GM21526 (cell line): ENCODE measurements at regions not wholly inside any gene's neighbourhood (a gene's known extent, or its start where the extent isn't known, plus 50 kb on each side); places are given as distances from the start of the nearest gene placed in this dataset.
"Not testable (repeated sequence)": the region's sequence is repeated elsewhere in the genome, so short reads cannot be mapped to it uniquely, and the experiment has no call there.

Experiments used
- ATAC-seq: cut with Tn5 transposase; IDR thresholded peaks from one replicate; pipeline ENCODE4 v1.9.1; 2021; ENCODE audit warnings: moderate library complexity; ENCODE audit not compliant: unreplicated experiment, low FRiP score

GRCh38 chr20:29319725-29320124, 1937.7 kb upstream of the DEFB115 start:
- ATAC-seq = no peak

- not testable (repeated sequence) for ATAC-seq
Measured at GRCh38 chr20:29320216-29320949, 1937.1 kb upstream of the DEFB115 start.

GRCh38 chr20:29323631-29324515, 1933.6 kb upstream of the DEFB115 start:
- not testable (repeated sequence) for ATAC-seq

GRCh38 chr20:29324516-29325303, 1932.8 kb upstream of the DEFB115 start:
- not testable (repeated sequence) for ATAC-seq

- no peak for ATAC-seq
Measured at GRCh38 chr20:29325304-29325640, 1932.2 kb upstream of the DEFB115 start.

- ATAC-seq = not testable (repeated sequence)
Measured at GRCh38 chr20:29325781-29326180, 1931.7 kb upstream of the DEFB115 start.

- no peak for ATAC-seq
Measured at GRCh38 chr20:29326376-29327070, 1930.9 kb upstream of the DEFB115 start.

GRCh38 chr20:29327600-29328420, 1929.7 kb upstream of the DEFB115 start:
- ATAC-seq = not testable (repeated sequence)

GRCh38 chr20:29330429-29331115, 1926.9 kb upstream of the DEFB115 start:
- not testable (repeated sequence) for ATAC-seq

- no peak for ATAC-seq
Measured at GRCh38 chr20:29349836-29350235, 1907.6 kb upstream of the DEFB115 start.

GRCh38 chr20:29375937-29376336, 1881.5 kb upstream of the DEFB115 start:
- not testable (repeated sequence) for ATAC-seq

- not testable (repeated sequence) for ATAC-seq
Measured at GRCh38 chr20:29392853-29393252, 1864.6 kb upstream of the DEFB115 start.

- no peak for ATAC-seq
Measured at GRCh38 chr20:29408034-29408695, 1849.3 kb upstream of the DEFB115 start.

GRCh38 chr20:29408707-29409106, 1848.8 kb upstream of the DEFB115 start:
- not testable (repeated sequence) for ATAC-seq

GRCh38 chr20:29409160-29409689, 1848.2 kb upstream of the DEFB115 start:
- ATAC-seq = not testable (repeated sequence)

- ATAC-seq = no peak
Measured at GRCh38 chr20:29409833-29410805, 1847.3 kb upstream of the DEFB115 start.
